WTC11 (cell line): ENCODE measurements at regions not wholly inside any gene's neighbourhood (a gene's known extent, or its start where the extent isn't known, plus 50 kb on each side); places are given as distances from the start of the nearest gene placed in this dataset.
"Not testable (repeated sequence)": the region's sequence is repeated elsewhere in the genome, so short reads cannot be mapped to it uniquely, and the experiment has no call there.

Experiments
- ATAC-seq: fragments of 200-7000 bp; cut with Tn5 transposase; 2 replicates; pipeline ENCODE4 v1.10.0; 2021; ENCODE audit warnings: mild to moderate bottlenecking, moderate library complexity
- CTCF ChIA-PET: fragments of 300-600 bp; sonication (Branson Sonifier 250); formaldehyde crosslinking; loops from one replicate; lab custom pipeline; 2021; ENCODE audit warnings: antibody characterized with exemption; lab: Charles Lee
- POLR2A ChIA-PET: fragments of 350-600 bp; sonication (Branson Sonifier 250); formaldehyde crosslinking; loops from one replicate; lab custom pipeline; 2021; ENCODE audit warnings: antibody characterized with exemption; lab: Charles Lee
- DNase-seq: peaks from one replicate; pipeline ENCODE4 v3.0.0; 2021; ENCODE audit warnings: low spot score
- H3K27ac Mint-ChIP-seq: 2 replicates; pipeline ENCODE4 v1.8.0; 2021; ENCODE audit warnings: mixed read lengths
- H3K27me3 Mint-ChIP-seq: 2 replicates; pipeline ENCODE4 v1.8.0; 2021; ENCODE audit warnings: low read depth, mild to moderate bottlenecking, moderate library complexity, mixed read lengths
- H3K36me3 Mint-ChIP-seq: 2 replicates; pipeline ENCODE4 v1.8.0; 2021; ENCODE audit warnings: mixed read lengths
- H3K4me1 Mint-ChIP-seq: 2 replicates; pipeline ENCODE4 v1.8.0; 2022; ENCODE audit warnings: mixed read lengths
- H3K4me3 Mint-ChIP-seq: 2 replicates; pipeline ENCODE4 v1.8.0; 2021; ENCODE audit warnings: mild to moderate bottlenecking, moderate library complexity, mixed read lengths
- H3K9me3 Mint-ChIP-seq: 2 replicates; pipeline ENCODE4 v1.8.0; 2021; ENCODE audit warnings: mixed read lengths
- AFF4 ChIP-seq: sonication (generic); formaldehyde crosslinking; IDR thresholded peaks from 2 replicates; pipeline ENCODE4 v1.8.1; 2023; ENCODE audit warnings: mild to moderate bottlenecking, missing genetic modification reagents, borderline replicate concordance
- AR ChIP-seq: fragments of 250-450 bp; sonication (Bioruptor Pico); IDR thresholded peaks from 2 replicates; pipeline ENCODE4 v1.9.0; 2021; ENCODE audit warnings: mild to moderate bottlenecking
- CREM ChIP-seq: sonication (generic); formaldehyde crosslinking; IDR thresholded peaks from 2 replicates; pipeline ENCODE4 v1.8.1; 2022; ENCODE audit warnings: mild to moderate bottlenecking, missing genetic modification reagents, moderate library complexity
- E2F5 ChIP-seq: sonication (generic); formaldehyde crosslinking; IDR thresholded peaks from 2 replicates; pipeline ENCODE4 v1.8.1; 2022; ENCODE audit warnings: mild to moderate bottlenecking, moderate library complexity, missing genetic modification reagents
- EMX1 ChIP-seq: fragments of 250-450 bp; sonication (Bioruptor Pico); IDR thresholded peaks from 2 replicates; pipeline ENCODE4 v1.8.0; 2021; ENCODE audit warnings: mild to moderate bottlenecking
- ERG ChIP-seq: fragments of 250-450 bp; sonication (Bioruptor Pico); IDR thresholded peaks from 2 replicates; pipeline ENCODE4 v1.8.0; 2021; ENCODE audit warnings: mild to moderate bottlenecking
- FOXP1 ChIP-seq: sonication (generic); formaldehyde crosslinking; IDR thresholded peaks from 2 replicates; pipeline ENCODE4 v1.8.0; 2022; ENCODE audit warnings: missing genetic modification reagents, mild to moderate bottlenecking, moderate library complexity, borderline replicate concordance
- GRHL2 ChIP-seq: fragments of 250-450 bp; sonication (Bioruptor Pico); IDR thresholded peaks from 2 replicates; pipeline ENCODE4 v1.8.0; 2022; ENCODE audit warnings: mild to moderate bottlenecking, moderate library complexity; ENCODE audit not compliant: insufficient replicate concordance, severe bottlenecking
- IRF2 ChIP-seq: sonication (generic); formaldehyde crosslinking; IDR thresholded peaks from 2 replicates; pipeline ENCODE4 v1.8.0; 2022; ENCODE audit warnings: low read depth, missing genetic modification reagents, borderline replicate concordance
- NFE2L1 ChIP-seq: sonication (generic); formaldehyde crosslinking; IDR thresholded peaks from 2 replicates; pipeline ENCODE4 v1.8.1; 2023; ENCODE audit warnings: missing genetic modification reagents
- OVOL2 ChIP-seq: fragments of 250-450 bp; sonication (Bioruptor Pico); IDR thresholded peaks from 2 replicates; pipeline ENCODE4 v1.9.0; 2021; ENCODE audit warnings: mild to moderate bottlenecking, borderline replicate concordance
- PREB ChIP-seq: sonication (generic); formaldehyde crosslinking; IDR thresholded peaks from 2 replicates; pipeline ENCODE4 v1.8.1; 2022; ENCODE audit warnings: mild to moderate bottlenecking, missing genetic modification reagents, moderate library complexity, borderline replicate concordance
- RORB ChIP-seq: fragments of 250-450 bp; sonication (Bioruptor Pico); IDR thresholded peaks from 2 replicates; pipeline ENCODE4 v1.9.0; 2021; ENCODE audit warnings: mild to moderate bottlenecking
- SOX15 ChIP-seq: fragments of 250-450 bp; sonication (Bioruptor Pico); IDR thresholded peaks from 2 replicates; pipeline ENCODE4 v1.9.0; 2021; ENCODE audit warnings: mild to moderate bottlenecking
- SP1 ChIP-seq: sonication (generic); formaldehyde crosslinking; conservative IDR thresholded peaks from 2 replicates; pipeline ENCODE4 v1.8.1; 2022; ENCODE audit warnings: missing genetic modification reagents
- ZBTB21 ChIP-seq: sonication (generic); formaldehyde crosslinking; IDR thresholded peaks from 2 replicates; pipeline ENCODE4 v1.8.1; 2023; ENCODE audit warnings: mild to moderate bottlenecking, missing genetic modification reagents, borderline replicate concordance
- ZNF263 ChIP-seq: sonication (generic); formaldehyde crosslinking; IDR thresholded peaks from 2 replicates; pipeline ENCODE4 v1.8.1; 2022; ENCODE audit warnings: low read depth, mild to moderate bottlenecking, moderate library complexity, missing genetic modification reagents

GRCh38 chr3:32049916-32050315 is 56.5 kb upstream of the GPD1L start:
- Mint-ChIP-seq H3K27ac (no peak overlapping the region), H3K4me3 (no peak overlapping the region), H3K27me3 (peaks cover 4% of the 10 kb centered on the region; the same call in 1 of the 2 replicates), H3K36me3 (peaks cover 3% of the 10 kb centered on the region), H3K9me3 (peaks cover 10% of the 10 kb centered on the region), H3K4me1 (peaks cover 11% of the 10 kb centered on the region)
- TF ChIP-seq NFE2L1 (CRISPR knock-in tag) (no peak), AR (CRISPR knock-in tag) (no peak), ERG (CRISPR knock-in tag) (no peak), IRF2 (CRISPR knock-in tag) (no peak), CREM (CRISPR knock-in tag) (no peak), ZNF263 (CRISPR knock-in tag) (no peak), OVOL2 (CRISPR knock-in tag) (no peak), ZBTB21 (CRISPR knock-in tag) (no peak), RORB (CRISPR knock-in tag) (no peak)
- ChIA-PET CTCF (interaction anchor here (0.9 kb wide), 1 partner anchor 49 kb away, joined by 3 read pairs; no protein-coding TSS in a partner anchor), POLR2A (interaction anchor here (0.6 kb wide), 1 partner anchor 21 kb away, joined by 4 read pairs; no protein-coding TSS in a partner anchor)
- DNase-seq (no peak), ATAC-seq (no peak)

GRCh38 chr3:32052230-32052629 is 54.2 kb upstream of the GPD1L start:
- H3K27ac Mint-ChIP-seq, H3K36me3 Mint-ChIP-seq, H3K27me3 Mint-ChIP-seq, H3K4me1 Mint-ChIP-seq, CTCF ChIA-PET, POLR2A ChIA-PET, ATAC-seq, DNase-seq, H3K4me3 Mint-ChIP-seq: not testable (repeated sequence)
- H3K9me3 Mint-ChIP-seq = peaks cover 24% of the 10 kb centered on the region

GRCh38 chr3:32052851-32053250 is 53.6 kb upstream of the GPD1L start:
- H3K27me3 Mint-ChIP-seq, CTCF ChIA-PET, DNase-seq, H3K36me3 Mint-ChIP-seq, POLR2A ChIA-PET, ATAC-seq, H3K27ac Mint-ChIP-seq, H3K4me3 Mint-ChIP-seq: not testable (repeated sequence)
- Mint-ChIP-seq H3K4me1 (peaks cover 12% of the 10 kb centered on the region; the same call in 1 of the 2 replicates), H3K9me3 (peaks cover 24% of the 10 kb centered on the region)

GRCh38 chr3:32056559-32057290 is 49.7 kb upstream of the GPD1L start:
- Mint-ChIP-seq H3K27me3 (no peaks in the 10 kb centered on the region), H3K9me3 (peaks cover 24% of the 10 kb centered on the region), H3K4me3 (no peak overlapping the region), H3K4me1 (peaks cover 12% of the 10 kb centered on the region; the same call in 1 of the 2 replicates), H3K27ac (no peak overlapping the region), H3K36me3 (peaks cover 3% of the 10 kb centered on the region)
- ChIA-PET POLR2A (no interaction called here), CTCF (no interaction called here)
- no peak for DNase-seq
- no peak for ATAC-seq
- TF ChIP-seq AFF4 (CRISPR knock-in tag) = no peak
- no peak for TF ChIP-seq PREB (CRISPR knock-in tag)
- no peak for TF ChIP-seq FOXP1 (CRISPR knock-in tag)
- TF ChIP-seq E2F5 (CRISPR knock-in tag) = no peak
- no peak for TF ChIP-seq SOX15 (CRISPR knock-in tag)
- TF ChIP-seq EMX1 (CRISPR knock-in tag) = no peak
- no peak for TF ChIP-seq SP1 (CRISPR knock-in tag)
- no peak for TF ChIP-seq RORB (CRISPR knock-in tag)
- TF ChIP-seq GRHL2 = no peak
